ENCODE measurements at regions not wholly inside any gene's neighbourhood (a gene's known extent, or its start where the extent isn't known, plus 50 kb on each side); places are given as distances from the start of the nearest gene placed in this dataset.

GRCh38 chr9:2299843-2300205, 284.7 kb downstream of the SMARCA2 start:
- TF ChIP-seq EZH2 (IDR thresholded peaks at IDR 0.05; ENCODE audit: insufficient read depth, poor library complexity, severe bottlenecking): no peak
- TF ChIP-seq EZH2phosphoT487 (IDR thresholded peaks at IDR 0.05; ENCODE audit: insufficient read depth, low read depth): no peak

All from GM23248 (cell line).